Jurkat, Clone E6-1 (cell line): ENCODE measurements at regions not wholly inside any gene's neighbourhood (a gene's known extent, or its start where the extent isn't known, plus 50 kb on each side); places are given as distances from the start of the nearest gene placed in this dataset.

Experiments
- DNase-seq: peaks from one replicate; pipeline ENCODE4 v3.0.0-alpha.2; 2011; ENCODE audit warnings: low read depth, low spot score
- H3K4me3 ChIP-seq: 2 replicates; pipeline ENCODE4 v1.5.1; 2011; ENCODE audit warnings: mild to moderate bottlenecking, low read length, control low read depth, moderate library complexity

GRCh38 chr2:164439885-164440284 is 181.4 kb downstream of the GRB14 start:
- H3K4me3 ChIP-seq, result no peak overlapping the region
- no peak for DNase-seq

- H3K4me3 ChIP-seq, result no peak overlapping the region
- no peak for DNase-seq
Measured at GRCh38 chr2:164439235-164439634, 182.0 kb downstream of the GRB14 start.

- H3K4me3 ChIP-seq, result no peak overlapping the region
- DNase-seq, result no peak
Measured at GRCh38 chr2:164438490-164439205, 182.6 kb downstream of the GRB14 start.

- H3K4me3 ChIP-seq, result no peak overlapping the region
Measured at GRCh38 chr2:164436131-164436530, 185.2 kb downstream of the GRB14 start.

GRCh38 chr2:164430166-164430783 is 191.0 kb downstream of the GRB14 start:
- no peak overlapping the region for H3K4me3 ChIP-seq
- peak; percentile 18 for DNase-seq

More at GRCh38 chr2:164436131-164436530, 185.2 kb downstream of the GRB14 start:
- DNase-seq, result no peak

GRCh38 chr2:164429354-164429753 is 191.9 kb downstream of the GRB14 start:
- H3K4me3 ChIP-seq, result no peak overlapping the region
- DNase-seq, result no peak

- DNase-seq, result no peak
- no peak overlapping the region for H3K4me3 ChIP-seq
Measured at GRCh38 chr2:164427111-164427510, 194.2 kb downstream of the GRB14 start.

GRCh38 chr2:164420787-164421186 is 200.5 kb downstream of the GRB14 start:
- no peak for DNase-seq
- H3K4me3 ChIP-seq, result no peak overlapping the region

GRCh38 chr2:164412831-164413230 is 208.5 kb downstream of the GRB14 start:
- DNase-seq, result no peak
- H3K4me3 ChIP-seq, result no peak overlapping the region

- H3K4me3 ChIP-seq, result no peak overlapping the region
- DNase-seq, result no peak
Measured at GRCh38 chr2:164389411-164389810, 231.9 kb downstream of the GRB14 start.

GRCh38 chr2:164388511-164388910 is 232.8 kb downstream of the GRB14 start:
- no peak for DNase-seq
- H3K4me3 ChIP-seq, result no peak overlapping the region

- no peak for DNase-seq
- H3K4me3 ChIP-seq, result no peak overlapping the region
Measured at GRCh38 chr2:164386231-164386630, 235.1 kb downstream of the GRB14 start.

GRCh38 chr2:164384434-164384833 is 236.8 kb downstream of the GRB14 start:
- DNase-seq, result no peak
- no peak overlapping the region for H3K4me3 ChIP-seq

- no peak for DNase-seq
- no peak overlapping the region for H3K4me3 ChIP-seq
Measured at GRCh38 chr2:164371916-164372315, 249.4 kb downstream of the GRB14 start.

GRCh38 chr2:164369366-164369765 is 251.9 kb downstream of the GRB14 start:
- no peak for DNase-seq
- no peak overlapping the region for H3K4me3 ChIP-seq

GRCh38 chr2:164368896-164369295 is 252.4 kb downstream of the GRB14 start:
- no peak for DNase-seq
- no peak overlapping the region for H3K4me3 ChIP-seq

- DNase-seq, result no peak
- H3K4me3 ChIP-seq, result no peak overlapping the region
Measured at GRCh38 chr2:164363646-164364045, 257.6 kb downstream of the GRB14 start.

- no peak overlapping the region for H3K4me3 ChIP-seq
- no peak for DNase-seq
Measured at GRCh38 chr2:164351536-164351935, 269.7 kb downstream of the GRB14 start.

- no peak for DNase-seq
- no peak overlapping the region for H3K4me3 ChIP-seq
Measured at GRCh38 chr2:164335947-164336346, 285.3 kb downstream of the GRB14 start.

- no peak for DNase-seq
Measured at GRCh38 chr2:164335128-164335527, 286.2 kb downstream of the GRB14 start.

GRCh38 chr2:164328310-164328709 is 293.0 kb downstream of the GRB14 start:
- no peak for DNase-seq
- H3K4me3 ChIP-seq, result no peak overlapping the region

More at GRCh38 chr2:164335128-164335527, 286.2 kb downstream of the GRB14 start:
- no peak overlapping the region for H3K4me3 ChIP-seq
